ENCODE measurements at regions not wholly inside any gene's neighbourhood (a gene's known extent, or its start where the extent isn't known, plus 50 kb on each side); places are given as distances from the start of the nearest gene placed in this dataset.

DNA sequence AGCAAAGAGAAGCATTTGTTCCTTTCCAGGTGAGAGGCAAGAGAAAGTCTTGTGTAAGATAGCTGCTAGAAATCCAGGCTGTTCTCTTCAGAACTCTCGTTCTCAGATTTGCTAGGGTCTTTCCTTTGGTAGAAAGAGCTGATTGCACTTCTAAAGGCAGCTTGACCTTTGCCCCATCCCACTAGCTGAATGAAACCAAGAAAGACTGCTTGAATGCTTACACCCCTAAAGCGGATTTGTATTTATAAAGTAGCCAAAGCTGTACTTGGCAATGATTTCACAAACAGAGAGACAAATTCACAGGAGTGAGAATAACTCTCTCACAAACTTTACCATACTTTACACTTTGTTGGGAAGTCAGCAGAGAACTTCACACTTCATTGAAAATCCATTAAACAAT, 424.1 kb downstream of the TTLL7 start:
- TF ChIP-seq, protein P1, sequence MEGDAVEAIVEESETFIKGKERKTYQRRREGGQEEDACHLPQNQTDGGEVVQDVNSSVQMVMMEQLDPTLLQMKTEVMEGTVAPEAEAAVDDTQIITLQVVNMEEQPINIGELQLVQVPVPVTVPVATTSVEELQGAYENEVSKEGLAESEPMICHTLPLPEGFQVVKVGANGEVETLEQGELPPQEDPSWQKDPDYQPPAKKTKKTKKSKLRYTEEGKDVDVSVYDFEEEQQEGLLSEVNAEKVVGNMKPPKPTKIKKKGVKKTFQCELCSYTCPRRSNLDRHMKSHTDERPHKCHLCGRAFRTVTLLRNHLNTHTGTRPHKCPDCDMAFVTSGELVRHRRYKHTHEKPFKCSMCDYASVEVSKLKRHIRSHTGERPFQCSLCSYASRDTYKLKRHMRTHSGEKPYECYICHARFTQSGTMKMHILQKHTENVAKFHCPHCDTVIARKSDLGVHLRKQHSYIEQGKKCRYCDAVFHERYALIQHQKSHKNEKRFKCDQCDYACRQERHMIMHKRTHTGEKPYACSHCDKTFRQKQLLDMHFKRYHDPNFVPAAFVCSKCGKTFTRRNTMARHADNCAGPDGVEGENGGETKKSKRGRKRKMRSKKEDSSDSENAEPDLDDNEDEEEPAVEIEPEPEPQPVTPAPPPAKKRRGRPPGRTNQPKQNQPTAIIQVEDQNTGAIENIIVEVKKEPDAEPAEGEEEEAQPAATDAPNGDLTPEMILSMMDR (IDR thresholded peaks at IDR 0.05), result no peak

DNA sequence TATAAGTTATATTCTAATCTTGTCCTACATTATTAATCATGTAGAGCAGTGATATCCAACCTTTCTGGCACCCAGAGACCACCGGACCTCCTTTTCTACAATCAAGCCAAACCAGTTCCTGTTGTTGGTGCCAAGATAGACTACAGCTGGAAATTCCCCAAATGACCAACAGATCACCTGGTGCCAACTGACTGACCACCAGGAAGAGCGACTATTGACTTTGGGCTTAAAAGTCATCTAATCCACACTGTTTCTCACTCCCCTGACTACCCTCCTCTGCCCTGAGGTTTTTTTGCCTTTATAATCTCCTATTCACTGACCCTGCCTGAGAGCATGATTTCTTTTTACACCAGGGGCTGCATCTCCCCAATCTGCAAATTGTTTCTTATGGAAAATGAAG, 425.2 kb downstream of the TTLL7 start:
- TF ChIP-seq, protein P1 (IDR thresholded peaks at IDR 0.05), result no peak

DNA sequence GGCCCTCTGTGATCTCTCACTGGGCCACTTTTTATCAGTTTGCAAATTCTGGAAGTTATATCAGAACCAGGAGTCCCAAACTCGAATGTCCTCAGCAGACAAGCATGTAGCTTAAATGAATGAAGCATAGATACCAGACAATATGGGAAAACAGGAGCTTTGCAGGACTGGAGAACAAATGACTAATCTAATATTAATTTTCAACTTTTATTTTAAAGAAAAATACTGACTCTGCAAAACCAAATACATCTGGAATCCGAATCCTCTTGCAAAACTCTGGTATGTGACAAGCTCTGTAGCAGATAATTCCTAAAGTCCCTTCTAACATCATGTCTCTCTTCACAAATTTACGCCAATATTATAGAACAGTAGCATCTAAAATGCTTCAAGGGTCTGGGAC, 427.4 kb downstream of the TTLL7 start:
- TF ChIP-seq, protein P1 (IDR thresholded peaks at IDR 0.05), result no peak

DNA sequence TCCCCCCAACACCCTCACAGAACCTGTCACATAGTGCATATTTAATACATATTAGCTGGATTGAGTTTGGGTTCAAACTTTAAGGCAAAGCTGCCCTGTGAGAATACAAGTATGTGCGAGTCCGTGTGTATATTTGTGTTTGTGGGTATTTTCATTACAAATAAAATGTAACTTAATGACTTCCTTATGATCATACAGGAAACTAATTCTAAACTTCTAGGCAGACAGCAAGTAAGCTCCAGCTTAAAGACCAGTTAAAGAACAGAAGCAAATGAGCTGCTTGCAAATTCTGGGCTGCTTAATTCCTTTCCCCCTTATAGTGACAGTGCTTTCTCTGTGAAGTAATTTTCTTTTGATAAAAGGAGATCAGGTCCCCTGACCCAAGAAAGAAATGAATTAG, 437.6 kb downstream of the TTLL7 start:
- TF ChIP-seq, protein P1 (IDR thresholded peaks at IDR 0.05), result no peak

DNA sequence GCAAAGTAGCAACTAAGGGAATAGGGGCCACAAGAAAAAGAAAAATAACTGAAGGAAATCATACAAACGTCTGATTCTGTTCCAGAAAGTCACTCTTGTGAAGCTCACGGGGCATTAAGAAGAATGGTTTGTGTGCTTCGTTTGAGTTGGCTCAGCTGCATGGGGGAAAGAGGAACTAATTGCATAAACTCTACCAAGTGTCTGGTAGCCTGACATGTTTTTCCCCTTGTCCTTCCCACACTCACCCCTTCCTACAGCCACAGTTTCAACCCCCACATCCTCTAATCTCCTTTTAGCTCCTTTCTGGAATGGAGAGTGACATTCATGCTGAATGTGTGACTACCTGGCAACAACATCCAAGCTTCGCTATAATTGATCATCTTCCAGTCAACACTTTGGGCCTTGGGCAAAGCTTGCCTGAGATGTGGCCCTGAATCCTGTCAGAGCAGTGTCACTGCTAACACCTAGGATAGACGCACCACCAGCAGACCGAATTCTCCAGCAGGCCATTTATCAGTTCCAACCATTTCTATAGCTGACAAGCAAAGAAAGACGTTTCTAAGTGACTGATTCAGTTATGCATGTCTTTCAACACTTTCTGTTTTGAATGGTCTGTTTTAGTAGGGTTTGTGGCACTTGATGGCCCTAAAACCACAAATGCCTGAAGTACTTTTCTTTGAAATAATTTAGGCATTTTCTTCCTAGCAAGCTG, 439.6 kb downstream of the TTLL7 start:
- TF ChIP-seq, protein P1 (IDR thresholded peaks at IDR 0.05), result no peak

DNA sequence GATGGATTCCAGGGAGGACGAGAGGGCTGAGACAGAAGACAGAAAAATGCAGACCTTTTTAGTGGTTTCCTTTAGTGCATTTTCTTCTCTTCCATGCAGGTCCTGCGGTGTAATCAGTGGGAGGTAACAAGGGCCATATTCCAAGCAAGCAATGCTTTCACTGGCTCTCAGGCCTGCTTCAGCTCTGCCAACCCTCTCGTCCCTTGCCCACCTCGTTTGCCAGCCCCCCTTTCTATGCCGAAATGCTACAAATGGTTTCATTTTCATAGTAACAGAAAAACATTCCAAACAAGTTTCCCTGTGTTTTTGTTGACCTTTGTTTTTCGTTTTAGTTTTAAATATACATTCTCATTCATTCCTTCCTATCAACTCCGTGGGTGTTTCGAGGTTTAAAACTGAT, 443.1 kb downstream of the TTLL7 start:
- TF ChIP-seq, protein P1 (IDR thresholded peaks at IDR 0.05), result no peak

DNA sequence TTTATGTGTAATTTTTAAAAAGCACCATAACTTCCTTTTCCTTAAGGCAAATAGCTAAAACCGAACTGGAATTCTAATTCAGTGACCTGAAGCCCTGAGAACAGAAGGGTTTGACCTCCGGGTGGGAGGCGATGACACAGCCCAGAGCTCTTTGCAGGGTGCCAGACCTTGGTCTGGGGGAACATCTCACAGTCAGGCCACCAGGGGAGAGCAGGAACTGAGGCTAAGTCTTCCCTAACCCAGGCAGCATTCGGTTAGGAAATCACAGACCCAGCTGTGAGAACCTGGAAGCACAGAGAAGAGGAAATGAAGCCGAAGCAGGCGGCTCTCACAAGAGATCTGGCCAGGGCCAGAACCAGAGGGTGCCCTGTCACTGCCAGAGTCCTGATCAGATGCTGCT, 444.8 kb downstream of the TTLL7 start:
- TF ChIP-seq, protein P1 (IDR thresholded peaks at IDR 0.05), result no peak

DNA sequence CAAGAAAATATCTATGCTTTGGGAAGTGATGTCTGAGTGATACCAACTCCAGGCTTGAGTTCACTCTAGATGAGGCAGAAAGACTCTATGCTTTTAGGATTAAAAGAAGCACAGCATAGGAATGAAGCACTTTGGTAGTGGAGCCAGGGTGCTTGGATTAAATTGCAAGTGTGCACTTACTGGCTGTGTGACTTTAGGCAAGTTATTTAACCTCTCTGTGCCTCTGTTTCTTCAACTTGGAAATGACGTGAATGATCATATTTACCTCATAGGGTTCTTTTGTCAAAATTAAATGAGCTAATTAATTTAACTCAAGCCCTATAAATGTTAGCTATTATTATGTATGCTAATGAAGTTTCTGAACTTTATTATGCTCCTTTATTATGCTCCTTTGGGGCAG, 446.1 kb downstream of the TTLL7 start:
- TF ChIP-seq, protein P1 (IDR thresholded peaks at IDR 0.05), result no peak
